B cell (primary cell): ENCODE measurements at regions not wholly inside any gene's neighbourhood (a gene's known extent, or its start where the extent isn't known, plus 50 kb on each side); places are given as distances from the start of the nearest gene placed in this dataset.

Experiments used
- ATAC-seq: fragments of 200-7000 bp; cut with Tn5 transposase; one replicate; pipeline ENCODE4 v1.10.0; 2021; ENCODE audit warnings: low read depth, mild to moderate bottlenecking, moderate number of reproducible peaks, moderate library complexity
- CTCF ChIA-PET: fragments of 350-600 bp; sonication (Branson Sonifier 250); formaldehyde crosslinking; loops from one replicate; lab custom pipeline; 2021; ENCODE audit warnings: antibody characterized with exemption, inconsistent platforms; lab: Charles Lee
- POLR2A ChIA-PET: fragments of 350-600 bp; sonication (Branson Sonifier 250); formaldehyde crosslinking; loops from one replicate; lab custom pipeline; 2021; ENCODE audit warnings: antibody characterized with exemption; lab: Charles Lee
- DNase-seq: peaks from one replicate; pipeline ENCODE4 v3.0.0; 2013
- H2AFZ ChIP-seq: 2 replicates; pipeline ENCODE4 v1.6.1; 2012; ENCODE audit warnings: mild to moderate bottlenecking, low read depth, low read length; ENCODE audit not compliant: insufficient read depth, poor library complexity, severe bottlenecking
- H3K27ac ChIP-seq, 2 donors: 1 replicate in 1 of 2; 2 replicates in 1 of 2; pipeline ENCODE4 v1.5.1; 2012 to 2013; ENCODE audit warnings: low read length in 2 of 2, mild to moderate bottlenecking in 2 of 2, moderate library complexity in 1 of 2
- H3K27me3 ChIP-seq, 4 experiments: fragments of 200-600 bp in 1 of 4; sonication (generic) in 1 of 4; replicated peaks in 1 of 4; 1 replicate in 2 of 4; 2 replicates in 2 of 4; pipeline versions ENCODE4 v1.6.1 to v1.7.0; 2013 to 2016; ENCODE audit warnings: low read length in 3 of 4, mild to moderate bottlenecking in 2 of 4, mixed read lengths in 1 of 4, moderate library complexity in 1 of 4; ENCODE audit not compliant: insufficient read depth in 4 of 4, control insufficient read depth in 3 of 4; ENCODE audit errors: control extremely low read depth in 1 of 4
- H3K36me3 ChIP-seq, 2 experiments: replicated peaks in 1 of 2; 1 replicate in 1 of 2; 2 replicates in 1 of 2; pipeline versions ENCODE4 v1.6.1 to v1.7.1; 2013; ENCODE audit warnings: low read length in 1 of 2; ENCODE audit not compliant: insufficient read depth in 2 of 2, control insufficient read depth in 1 of 2; ENCODE audit errors: control extremely low read depth in 1 of 2, extremely low read depth in 1 of 2
- H3K4me1 ChIP-seq, 2 donors: fragments of 200-600 bp in 1 of 2; sonication (generic) in 1 of 2; 1 replicate in 1 of 2; 2 replicates in 1 of 2; pipeline versions ENCODE4 v1.5.1 to v1.6.1; 2013 to 2017; ENCODE audit warnings: low read length in 2 of 2; ENCODE audit not compliant: control insufficient read depth in 2 of 2, insufficient read depth in 2 of 2
- H3K4me2 ChIP-seq: replicated peaks from 2 replicates; pipeline ENCODE3; 2012; ENCODE audit warnings: mild to moderate bottlenecking, low read depth, low read length; ENCODE audit not compliant: poor library complexity, severe bottlenecking
- H3K4me3 ChIP-seq, 5 experiments: fragments of 200-600 bp in 1 of 5; sonication (generic) in 1 of 5; 1 replicate in 3 of 5; 2 replicates in 2 of 5; pipeline versions ENCODE4 v1.5.1 to v1.7.0; 2011 to 2016; ENCODE audit warnings: low read length in 4 of 5, mild to moderate bottlenecking in 4 of 5, low read depth in 2 of 5, control low read depth in 1 of 5, moderate library complexity in 1 of 5; ENCODE audit not compliant: insufficient read depth in 1 of 5; ENCODE audit errors: control extremely low read depth in 1 of 5, extremely low read depth in 1 of 5
- H3K79me2 ChIP-seq: fragments of 200-600 bp; sonication (generic); one replicate; pipeline ENCODE4 v1.6.0; 2016; ENCODE audit warnings: low read length; ENCODE audit not compliant: control insufficient read depth, insufficient read depth
- H3K9ac ChIP-seq: fragments of 200-600 bp; sonication (generic); 2 replicates; pipeline ENCODE4 v1.6.1; 2017; ENCODE audit warnings: mild to moderate bottlenecking, low read length, moderate library complexity
- H3K9me3 ChIP-seq, 3 donors: one replicate each; pipeline versions ENCODE4 v1.6.1 to v1.7.1; 2013; ENCODE audit warnings: low read length in 2 of 3; ENCODE audit not compliant: control insufficient read depth in 2 of 3, insufficient read depth in 1 of 3; ENCODE audit errors: control extremely low read depth in 1 of 3
- H4K20me1 ChIP-seq: 2 replicates; pipeline ENCODE4 v1.6.0; 2012; ENCODE audit warnings: mild to moderate bottlenecking, low read length; ENCODE audit not compliant: insufficient read depth, control insufficient read depth, poor library complexity, severe bottlenecking
- H3K27ac Mint-ChIP-seq: one replicate; pipeline ENCODE4 v1.8.0; 2021; ENCODE audit warnings: mixed read lengths
- H3K27me3 Mint-ChIP-seq: one replicate; pipeline ENCODE4 v1.8.0; 2021; ENCODE audit warnings: mixed read lengths
- H3K4me1 Mint-ChIP-seq: one replicate; pipeline ENCODE4 v1.8.0; 2021; ENCODE audit warnings: mixed read lengths
- H3K4me3 Mint-ChIP-seq: one replicate; pipeline ENCODE4 v1.8.0; 2021; ENCODE audit warnings: mixed read lengths
- H3K9me3 Mint-ChIP-seq: one replicate; pipeline ENCODE4 v1.8.0; 2022; ENCODE audit warnings: mixed read lengths; ENCODE audit not compliant: insufficient read depth
- CTCF ChIP-seq: fragments of 200-600 bp; IDR thresholded peaks from one replicate; pipeline ENCODE4 v1.8.0; 2022; ENCODE audit warnings: antibody characterized with exemption, mild to moderate bottlenecking
- EZH2 ChIP-seq: IDR thresholded peaks from 2 replicates; pipeline ENCODE4 v1.6.1; 2012; ENCODE audit warnings: borderline replicate concordance, low read depth, mild to moderate bottlenecking, moderate library complexity, low read length; ENCODE audit not compliant: insufficient read depth, poor library complexity, severe bottlenecking
- WGBS: methylation state at CpG from one replicate; pipeline ENCODE4 v1.1.5; 2013; ENCODE audit warnings: missing lambda C conversion rate; ENCODE audit not compliant: insufficient coverage; 5-methylcytosine and 5-hydroxymethylcytosine counted together
- intact Hi-C: fragments of 100-400 bp; cut with micrococcal nuclease; formaldehyde crosslinking; loops from one replicate; pipeline ENCODE4 v1.10.0; 2022

GRCh38 chr1:232456714-232457113 is 173.2 kb downstream of the SIPA1L2 start:
- ChIA-PET POLR2A (no interaction called here), CTCF (no interaction called here)
- Histone ChIP-seq H3K27me3 (no peaks in the 10 kb centered on the region), H3K4me1 (no peaks in the 10 kb centered on the region), H4K20me1 (no peaks in the 10 kb centered on the region), H3K27ac (no peak overlapping the region), H3K36me3 (no peaks in the 10 kb centered on the region), H2AFZ (no peak overlapping the region), H3K4me2 (no peak overlapping the region), H3K9me3 (no peaks in the 10 kb centered on the region), H3K79me2 (no peaks in the 10 kb centered on the region), H3K4me3 (no peak overlapping the region), H3K9ac (no peak overlapping the region)
- Mint-ChIP-seq H3K27me3 (no peaks in the 10 kb centered on the region), H3K4me1 (no peaks in the 10 kb centered on the region), H3K4me3 (no peak overlapping the region), H3K9me3 (no peaks in the 10 kb centered on the region), H3K27ac (no peak overlapping the region)
- 50% methylated on average over 1 of the region's 2 CpGs for WGBS
- ATAC-seq (no peak), DNase-seq (no peak)
- TF ChIP-seq EZH2 (no peak), CTCF (no peak)
- intact Hi-C loops, result no loop called here

- DNase-seq, result no peak
- H3K4me3 Mint-ChIP-seq, result no peak overlapping the region
- intact Hi-C loops, result no loop called here
Measured at GRCh38 chr1:232454227-232454886, 175.6 kb downstream of the SIPA1L2 start.

More at GRCh38 chr1:232454227-232454886, 175.6 kb downstream of the SIPA1L2 start:
- Histone ChIP-seq H3K4me3 (no peak overlapping the region), H4K20me1 (no peaks in the 10 kb centered on the region), H3K27me3 (no peaks in the 10 kb centered on the region), H2AFZ (no peak overlapping the region), H3K79me2 (no peaks in the 10 kb centered on the region), H3K4me1 (no peaks in the 10 kb centered on the region), H3K27ac (no peak overlapping the region), H3K4me2 (no peak overlapping the region), H3K9ac (no peak overlapping the region), H3K36me3 (no peaks in the 10 kb centered on the region), H3K9me3 (no peaks in the 10 kb centered on the region)
- no peaks in the 10 kb centered on the region for H3K9me3 Mint-ChIP-seq
- ATAC-seq, result no peak
- H3K4me1 Mint-ChIP-seq, result no peaks in the 10 kb centered on the region
- no peak overlapping the region for H3K27ac Mint-ChIP-seq
- H3K27me3 Mint-ChIP-seq, result no peaks in the 10 kb centered on the region
- TF ChIP-seq CTCF (no peak), EZH2 (no peak)
- POLR2A ChIA-PET, result no interaction called here
- CTCF ChIA-PET, result no interaction called here
- WGBS, result no CpG with 5 or more reads among the region's 7 CpGs
